ENCODE measurements at regions not wholly inside any gene's neighbourhood (a gene's known extent, or its start where the extent isn't known, plus 50 kb on each side); places are given as distances from the start of the nearest gene placed in this dataset.
"Not testable (repeated sequence)": the region's sequence is repeated elsewhere in the genome, so short reads cannot be mapped to it uniquely, and the experiment has no call there.

DNA sequence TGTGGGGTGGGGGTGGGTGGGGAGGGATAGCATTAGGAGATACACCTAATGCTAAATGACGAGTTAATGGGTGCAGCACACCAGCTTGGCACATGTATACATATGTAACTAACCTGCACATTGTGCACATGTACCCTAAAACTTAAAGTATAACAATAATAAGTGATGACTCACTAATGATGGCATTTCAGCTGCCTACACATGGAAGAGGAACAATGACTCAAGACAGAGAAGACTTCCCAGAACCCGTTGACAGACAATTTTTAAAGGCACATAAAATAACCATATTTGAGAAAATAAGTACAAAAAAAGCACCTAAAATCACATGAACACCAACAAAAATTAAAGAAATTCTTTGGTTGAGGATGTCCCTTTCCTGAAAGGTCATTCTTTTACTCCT, 107.3 kb downstream of the FANCF start:
- not testable (repeated sequence) for TF ChIP-seq CTCF, POLR2A (IDR thresholded peaks at IDR 0.05)

Measured in body of pancreas (tissue), 4 donors.